Keratinocyte (primary cell): ENCODE measurements at regions not wholly inside any gene's neighbourhood (a gene's known extent, or its start where the extent isn't known, plus 50 kb on each side); places are given as distances from the start of the nearest gene placed in this dataset.

ENCODE experiments used
- EZH2 ChIP-seq: IDR thresholded peaks from one replicate; pipeline ENCODE4 v1.6.1; 2012; ENCODE audit warnings: inconsistent platforms, mild to moderate bottlenecking, low read length, moderate library complexity
- TF ChIP-seq, protein P1 (sequence below), 3 experiments: IDR thresholded peaks in 1 of 3; conservative IDR thresholded peaks in 1 of 3; optimal IDR thresholded peaks in 1 of 3; 2 replicates in 2 of 3; 3 replicates in 1 of 3; pipeline versions ENCODE3 to v1.5.1; 2011; ENCODE audit warnings: low read length in 3 of 3, mild to moderate bottlenecking in 3 of 3, moderate library complexity in 2 of 3, control low read depth in 1 of 3, inconsistent platforms in 1 of 3; ENCODE audit not compliant: insufficient read depth in 2 of 3; ENCODE audit errors: extremely low read depth in 1 of 3

DNA sequence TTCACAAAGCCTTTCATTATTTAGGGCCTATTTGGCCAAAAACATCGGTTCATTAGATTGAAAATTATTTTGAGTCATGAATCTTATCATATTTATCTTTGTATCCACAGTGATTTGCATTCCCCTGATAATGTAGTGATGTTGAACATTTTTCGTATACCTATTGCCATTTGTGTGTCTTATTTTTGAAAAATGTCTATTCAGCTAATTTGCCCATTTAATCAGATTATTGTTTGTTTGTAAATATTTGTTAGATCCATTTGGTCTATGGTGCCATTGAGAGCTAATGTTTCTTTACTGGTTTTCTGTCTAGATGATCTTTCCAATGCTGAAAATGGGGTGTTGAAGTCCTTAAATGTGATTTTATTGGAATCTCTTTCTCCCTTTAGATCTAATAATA lies 439.2 kb upstream of the TYRP1 start:
- no peak for TF ChIP-seq EZH2
- TF ChIP-seq, protein P1, sequence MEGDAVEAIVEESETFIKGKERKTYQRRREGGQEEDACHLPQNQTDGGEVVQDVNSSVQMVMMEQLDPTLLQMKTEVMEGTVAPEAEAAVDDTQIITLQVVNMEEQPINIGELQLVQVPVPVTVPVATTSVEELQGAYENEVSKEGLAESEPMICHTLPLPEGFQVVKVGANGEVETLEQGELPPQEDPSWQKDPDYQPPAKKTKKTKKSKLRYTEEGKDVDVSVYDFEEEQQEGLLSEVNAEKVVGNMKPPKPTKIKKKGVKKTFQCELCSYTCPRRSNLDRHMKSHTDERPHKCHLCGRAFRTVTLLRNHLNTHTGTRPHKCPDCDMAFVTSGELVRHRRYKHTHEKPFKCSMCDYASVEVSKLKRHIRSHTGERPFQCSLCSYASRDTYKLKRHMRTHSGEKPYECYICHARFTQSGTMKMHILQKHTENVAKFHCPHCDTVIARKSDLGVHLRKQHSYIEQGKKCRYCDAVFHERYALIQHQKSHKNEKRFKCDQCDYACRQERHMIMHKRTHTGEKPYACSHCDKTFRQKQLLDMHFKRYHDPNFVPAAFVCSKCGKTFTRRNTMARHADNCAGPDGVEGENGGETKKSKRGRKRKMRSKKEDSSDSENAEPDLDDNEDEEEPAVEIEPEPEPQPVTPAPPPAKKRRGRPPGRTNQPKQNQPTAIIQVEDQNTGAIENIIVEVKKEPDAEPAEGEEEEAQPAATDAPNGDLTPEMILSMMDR (optimal IDR thresholded peaks at IDR 0.05 in 1 of 3, IDR thresholded peaks at IDR 0.05 in 1 of 3, conservative IDR thresholded peaks at IDR 0.05 in 1 of 3; ENCODE audit: extremely low read depth in 1 of 3, insufficient read depth in 2 of 3, low read length in 3 of 3) = no peak
